ENCODE measurements at regions not wholly inside any gene's neighbourhood (a gene's known extent, or its start where the extent isn't known, plus 50 kb on each side); places are given as distances from the start of the nearest gene placed in this dataset.
A peak's percentile ranks its signal among the peaks of the same experiment; 100 is the strongest.

GRCh38 chr6:80454197-80454596 is 347.7 kb downstream of the BCKDHB start (continued):
- TF ChIP-seq RELB (IDR thresholded peaks at IDR 0.05; ENCODE audit: low read depth) (peak; percentile 77; the same call in 1 of the 2 replicates), MEF2A (IDR thresholded peaks at IDR 0.05; ENCODE audit: insufficient read depth, low read depth, low read length) (no peak), ZNF207 (IDR thresholded peaks at IDR 0.05; ENCODE audit: borderline replicate concordance) (no peak), BCL3 (IDR thresholded peaks at IDR 0.05; ENCODE audit: borderline replicate concordance, insufficient read depth, low read depth, low read length, poor library complexity, severe bottlenecking) (no peak), E2F8 (IDR thresholded peaks at IDR 0.05; ENCODE audit: low read depth, partially characterized antibody) (no peak), TBL1XR1 (IDR thresholded peaks at IDR 0.05; ENCODE audit: low read depth, low read length) (no peak), ATF7 (IDR thresholded peaks at IDR 0.05; ENCODE audit: low read depth) (peak; percentile 75), SRF (IDR thresholded peaks at IDR 0.05; ENCODE audit: low read depth in 2 of 2, low read length in 2 of 2) (no peak), RCOR1 (conservative IDR thresholded peaks at IDR 0.05; ENCODE audit: low read depth, low read length) (no peak), LARP7 (IDR thresholded peaks at IDR 0.05) (no peak), RBBP5 (conservative IDR thresholded peaks at IDR 0.05) (no peak), ZNF384 (IDR thresholded peaks at IDR 0.05; ENCODE audit: borderline replicate concordance, low read depth, low read length) (no peak), POLR2AphosphoS2 (IDR thresholded peaks at IDR 0.05; ENCODE audit: low read depth, low read length) (no peak), ZBED1 (IDR thresholded peaks at IDR 0.05; ENCODE audit: borderline replicate concordance) (no peak), TAF1 (IDR thresholded peaks at IDR 0.05; ENCODE audit: borderline replicate concordance, low read depth, low read length) (no peak), CREM (IDR thresholded peaks at IDR 0.05; ENCODE audit: low read depth) (no peak), BACH1 (IDR thresholded peaks at IDR 0.05; ENCODE audit: borderline replicate concordance) (peak; percentile 76; the same call in 1 of the 2 replicates), JUND (IDR thresholded peaks at IDR 0.05; ENCODE audit: low read depth, low read length) (no peak), CREB1 (IDR thresholded peaks at IDR 0.05; ENCODE audit: low read depth) (no peak), FOS (IDR thresholded peaks at IDR 0.05; ENCODE audit: borderline replicate concordance, extremely low read depth, insufficient read length) (no peak), NR2C1 (IDR thresholded peaks at IDR 0.05) (no peak), POLR2AphosphoS5 (IDR thresholded peaks at IDR 0.05; ENCODE audit: low read length) (no peak), CHD4 (IDR thresholded peaks at IDR 0.05) (no peak), MYC (IDR thresholded peaks at IDR 0.05; ENCODE audit: insufficient read depth, insufficient read length, insufficient replicate concordance, low read length, severe bottlenecking) (no peak), IRF4 (IDR thresholded peaks at IDR 0.05; ENCODE audit: low read depth, low read length) (no peak), NR2C2 (IDR thresholded peaks at IDR 0.05; ENCODE audit: borderline replicate concordance, control insufficient read depth, insufficient read length, low read depth) (no peak), NBN (IDR thresholded peaks at IDR 0.05) (peak; percentile 63; the same call in 1 of the 2 replicates), RUNX3 (IDR thresholded peaks at IDR 0.05; ENCODE audit: low read length) (peak; percentile 35), HDGF (IDR thresholded peaks at IDR 0.05) (no peak), ZNF622 (IDR thresholded peaks at IDR 0.05) (no peak)
